GM12891 (cell line): ENCODE measurements at regions not wholly inside any gene's neighbourhood (a gene's known extent, or its start where the extent isn't known, plus 50 kb on each side); places are given as distances from the start of the nearest gene placed in this dataset.

ENCODE experiments used
- DNase-seq: peaks from one replicate; pipeline ENCODE4 v3.0.0; 2011; ENCODE audit warnings: low spot score; ENCODE audit not compliant: insufficient read length
- FAIRE-seq: peaks from 2 replicates; lab custom pipeline; 2011; peaks lifted over from hg19 to GRCh38; lab: Jason Lieb, UNC
- PAX5 ChIP-seq: IDR thresholded peaks from 2 replicates; pipeline ENCODE4 v1.6.1; 2011; ENCODE audit warnings: low read length, moderate library complexity, mild to moderate bottlenecking; ENCODE audit not compliant: insufficient read depth, severe bottlenecking
- POLR2A ChIP-seq: IDR thresholded peaks from 2 replicates; pipeline ENCODE4 v1.6.1; 2011; ENCODE audit warnings: low read depth, low read length, control low read depth
- POLR2AphosphoS5 ChIP-seq: IDR thresholded peaks from 2 replicates; pipeline ENCODE4 v1.6.1; 2011; ENCODE audit warnings: low read depth, low read length, control low read depth
- POU2F2 ChIP-seq: IDR thresholded peaks from 2 replicates; pipeline ENCODE4 v1.6.1; 2011; ENCODE audit warnings: low read depth, mild to moderate bottlenecking, control low read depth, low read length, moderate library complexity
- SPI1 ChIP-seq: IDR thresholded peaks from 2 replicates; pipeline ENCODE4 v1.6.1; 2011; ENCODE audit warnings: low read depth, low read length, control low read depth
- TAF1 ChIP-seq: IDR thresholded peaks from 2 replicates; pipeline ENCODE4 v1.6.1; 2011; ENCODE audit warnings: low read depth, low read length, control low read depth

GRCh38 chr6:3631877-3632276 lies 119.6 kb downstream of the PXDC1 start:
- TF ChIP-seq POLR2AphosphoS5 (no peak), POLR2A (no peak), SPI1 (no peak), TAF1 (no peak), PAX5 (no peak), POU2F2 (no peak)
- FAIRE-seq: no peak
- DNase-seq: no peak

- FAIRE-seq (no peak), DNase-seq (no peak)
- TF ChIP-seq TAF1 (no peak), POLR2A (no peak), PAX5 (no peak), POU2F2 (no peak), POLR2AphosphoS5 (no peak), SPI1 (no peak)
Measured at GRCh38 chr6:3631186-3631585, 120.3 kb downstream of the PXDC1 start.

- TF ChIP-seq SPI1 (no peak), TAF1 (no peak), PAX5 (no peak), POLR2AphosphoS5 (no peak), POU2F2 (no peak), POLR2A (no peak)
- DNase-seq (no peak), FAIRE-seq (no peak)
Measured at GRCh38 chr6:3630258-3630835, 121.2 kb downstream of the PXDC1 start.

- DNase-seq: no peak
- no peak for FAIRE-seq
- TF ChIP-seq POU2F2 (no peak), POLR2AphosphoS5 (no peak), SPI1 (no peak), PAX5 (no peak), POLR2A (no peak), TAF1 (no peak)
Measured at GRCh38 chr6:3627956-3628835, 123.3 kb downstream of the PXDC1 start.

- TF ChIP-seq POLR2A (no peak), SPI1 (no peak)
- DNase-seq (no peak), FAIRE-seq (no peak)
Measured at GRCh38 chr6:3627501-3627900, 124.0 kb downstream of the PXDC1 start.

GRCh38 chr6:3625980-3626563 lies 125.4 kb downstream of the PXDC1 start:
- FAIRE-seq: no peak
- no peak for TF ChIP-seq PAX5
- TF ChIP-seq POLR2A: no peak
- no peak for TF ChIP-seq TAF1
- TF ChIP-seq SPI1: no peak
- TF ChIP-seq POU2F2: no peak
- TF ChIP-seq POLR2AphosphoS5: no peak
- no peak for DNase-seq

- TF ChIP-seq POLR2AphosphoS5 (no peak), POU2F2 (no peak), POLR2A (no peak), SPI1 (no peak), PAX5 (no peak)
- FAIRE-seq (no peak), DNase-seq (no peak)
Measured at GRCh38 chr6:3625149-3625979, 126.1 kb downstream of the PXDC1 start.

- FAIRE-seq: no peak
- no peak for DNase-seq
- TF ChIP-seq TAF1 (no peak), POU2F2 (no peak), PAX5 (no peak), POLR2AphosphoS5 (no peak), SPI1 (no peak), POLR2A (no peak)
Measured at GRCh38 chr6:3624250-3625136, 127.0 kb downstream of the PXDC1 start.
